ENCODE measurements at regions not wholly inside any gene's neighbourhood (a gene's known extent, or its start where the extent isn't known, plus 50 kb on each side); places are given as distances from the start of the nearest gene placed in this dataset.
"Not testable (repeated sequence)": the region's sequence is repeated elsewhere in the genome, so short reads cannot be mapped to it uniquely, and the experiment has no call there.

DNA sequence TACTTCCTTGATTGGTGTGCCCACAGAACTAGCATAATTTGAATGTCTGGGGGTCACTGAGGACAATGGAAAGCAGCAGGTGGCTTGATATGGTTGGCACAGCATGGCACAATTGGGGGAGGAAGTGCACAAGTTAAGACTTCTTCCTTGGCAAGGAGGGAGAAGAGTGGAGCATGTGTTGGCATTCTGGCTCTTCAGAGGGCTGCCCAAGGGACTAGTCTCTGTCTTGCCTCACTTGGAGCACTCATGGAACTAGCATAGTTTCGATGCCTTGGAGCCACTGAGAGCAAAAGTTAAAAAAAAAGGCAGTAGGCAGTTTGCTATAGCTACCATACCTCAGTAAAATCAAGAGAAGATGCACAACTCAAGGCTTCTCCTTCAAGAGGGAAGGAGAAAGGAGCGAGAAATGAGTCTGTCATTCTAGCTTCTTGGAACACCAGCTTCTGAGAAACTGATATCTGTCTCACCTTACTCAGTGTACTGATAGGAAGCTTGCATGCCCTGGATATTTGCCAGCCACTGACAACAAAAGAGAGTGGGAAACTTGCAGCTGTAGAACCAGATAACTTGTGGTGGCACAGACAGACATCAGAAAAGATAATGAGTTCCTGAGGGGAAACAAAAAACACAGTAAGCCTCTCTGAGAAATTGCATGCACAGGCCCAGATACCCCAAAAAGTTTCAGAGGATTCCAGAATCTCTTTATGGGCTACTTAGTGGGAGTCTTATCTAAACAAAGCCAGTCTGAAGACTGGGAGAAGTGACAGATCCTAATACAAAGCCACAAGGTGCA is 207.5 kb upstream of the SAMSN1 start:
- no peak for DNase-seq

- DNase-seq: no peak
Observed at GRCh38 chr21:14753069-14753465, 207.0 kb upstream of the SAMSN1 start.

DNA sequence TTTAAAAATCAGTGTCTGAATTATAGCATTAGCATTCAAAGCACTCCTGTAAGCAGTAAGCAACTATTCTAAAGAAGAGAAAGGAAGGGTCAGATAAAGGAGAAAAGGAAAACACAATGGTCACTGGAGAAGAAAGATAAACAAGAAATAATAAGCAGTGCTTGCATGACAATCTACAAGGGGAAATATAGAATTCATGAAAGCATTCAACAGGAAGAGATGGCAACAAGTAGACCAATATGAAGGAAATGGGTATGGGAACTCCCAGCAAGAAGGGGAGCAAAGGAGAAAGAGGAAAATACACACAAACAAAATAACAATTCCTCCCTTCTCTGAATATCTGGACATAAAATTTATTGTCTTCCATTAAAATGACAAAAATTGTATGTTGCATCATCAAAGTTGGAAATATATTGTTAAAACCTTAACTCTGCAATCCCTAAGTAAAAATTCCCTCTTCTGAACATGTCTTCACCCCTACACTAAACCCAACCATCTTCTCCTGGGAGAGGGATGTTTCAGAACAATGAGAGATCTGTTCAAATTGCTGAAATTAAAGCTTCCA is 206.3 kb upstream of the SAMSN1 start:
- no peak for DNase-seq

DNA sequence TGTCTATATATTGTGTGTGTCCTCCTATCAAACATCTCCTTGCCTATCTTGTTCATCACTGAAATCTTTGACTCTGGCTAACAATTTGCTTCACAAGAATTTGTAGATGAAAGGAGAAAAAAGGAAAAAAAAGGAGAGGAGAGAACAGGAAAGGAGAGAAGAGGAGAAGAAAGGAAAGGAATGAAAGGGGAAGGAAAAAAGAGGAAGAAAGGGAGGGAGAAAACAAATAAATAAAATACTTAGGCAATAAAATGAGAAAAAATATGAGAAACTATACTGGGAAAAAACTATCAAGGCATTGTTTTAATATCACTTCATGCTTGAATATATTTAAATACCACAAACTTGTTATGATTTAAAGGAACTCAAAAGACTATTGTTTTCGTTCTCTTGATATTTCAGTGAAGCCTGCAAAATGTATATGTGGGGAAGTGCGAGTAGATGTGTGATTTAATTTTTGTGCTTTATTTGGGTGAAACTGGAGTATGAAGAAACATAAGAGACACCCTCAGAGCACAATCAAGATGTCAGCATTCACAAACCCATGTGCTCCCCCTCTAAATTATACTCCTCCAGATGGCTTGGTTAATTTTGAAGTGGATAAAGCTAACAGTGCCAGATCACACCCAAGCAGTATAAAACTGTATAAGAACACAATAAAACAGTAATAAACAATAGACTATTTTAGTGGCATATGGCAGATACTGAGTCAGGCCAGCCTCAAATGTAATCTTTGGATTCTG is 205.7 kb upstream of the SAMSN1 start:
- DNase-seq: no peak

GRCh38 chr21:14751011-14751410 is 204.9 kb upstream of the SAMSN1 start:
- no peak for DNase-seq

DNA sequence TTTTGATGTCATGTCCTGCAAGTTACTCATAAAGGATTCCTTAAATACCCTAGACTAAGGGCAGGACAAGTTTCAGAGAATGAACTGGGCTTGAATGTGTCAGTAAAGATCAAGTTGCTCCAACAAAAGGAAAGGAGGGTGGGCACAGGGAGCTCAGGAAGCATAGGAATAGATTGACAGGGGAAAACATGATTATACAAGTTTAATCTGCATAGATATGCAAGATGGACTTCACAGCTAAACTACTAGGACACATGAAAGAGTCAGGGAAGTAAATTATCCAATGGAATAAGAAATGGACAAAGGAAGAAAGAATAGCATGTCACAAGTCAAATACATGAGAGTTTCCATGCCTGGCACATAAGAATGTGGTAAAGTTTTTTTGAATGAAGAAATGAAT is 203.9 kb upstream of the SAMSN1 start:
- DNase-seq: no peak

GRCh38 chr21:14748662-14749061 is 202.5 kb upstream of the SAMSN1 start:
- no peak for DNase-seq

- no peak for DNase-seq
Observed at GRCh38 chr21:14744368-14744767, 198.3 kb upstream of the SAMSN1 start.

DNA sequence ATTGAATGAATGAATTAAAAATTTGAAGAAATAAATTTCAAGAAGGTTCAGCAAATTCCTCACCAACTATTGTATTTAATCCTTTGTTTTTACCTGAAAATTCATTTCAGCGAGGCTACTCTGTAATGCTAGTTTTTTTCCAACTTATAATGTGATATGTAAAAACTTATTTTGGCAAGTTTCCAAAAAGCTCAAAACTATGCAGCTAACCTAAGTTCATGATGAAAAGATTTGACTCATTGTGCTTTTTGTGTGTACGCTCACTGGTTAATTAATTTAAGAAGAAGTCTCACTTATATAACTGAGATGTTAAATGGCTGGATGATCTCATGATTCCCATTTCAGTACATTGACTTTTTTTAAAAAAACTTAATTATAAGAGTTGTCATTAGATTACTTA is 196.0 kb upstream of the SAMSN1 start:
- DNase-seq: no peak

DNA sequence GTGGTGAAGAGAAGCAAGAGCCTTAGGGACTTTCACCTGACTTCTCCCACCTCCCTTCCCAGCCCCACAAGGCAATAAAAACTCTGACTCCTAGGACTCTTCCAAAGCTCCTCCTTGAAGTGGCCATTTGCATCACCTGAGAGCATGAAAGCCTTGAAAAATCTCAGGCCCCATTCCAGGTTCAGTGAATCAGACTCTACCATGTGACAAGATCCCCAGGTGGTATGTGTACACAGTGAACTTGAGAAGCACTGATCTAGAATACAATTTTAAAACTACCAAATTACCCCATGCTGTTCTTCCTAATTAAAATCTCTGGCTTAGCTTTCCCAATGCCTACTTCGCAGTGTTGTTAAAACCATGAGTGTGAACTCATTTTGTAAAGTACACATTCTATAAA is 195.1 kb upstream of the SAMSN1 start:
- DNase-seq: no peak

GRCh38 chr21:14740692-14741091 is 194.6 kb upstream of the SAMSN1 start:
- no peak for DNase-seq

DNA sequence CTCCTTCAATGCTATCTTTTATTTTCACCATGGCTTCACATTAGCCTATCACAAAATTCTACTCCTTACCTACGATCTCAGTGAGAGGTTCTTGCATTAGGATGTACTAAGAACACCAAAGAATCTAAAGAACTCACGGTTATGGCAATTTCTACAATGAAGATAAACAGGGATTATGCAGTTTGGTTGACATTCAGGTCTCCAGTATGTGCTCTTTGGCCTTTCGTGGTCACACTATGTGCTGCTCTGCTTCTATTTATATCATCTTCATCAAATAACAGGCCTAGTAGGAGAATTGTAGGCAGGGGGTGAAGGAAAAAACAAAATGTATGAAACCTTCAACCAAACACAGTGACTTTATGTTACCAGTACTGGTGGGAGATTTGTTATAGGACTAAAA is 194.0 kb upstream of the SAMSN1 start:
- DNase-seq: no peak

- no peak for DNase-seq
Observed at GRCh38 chr21:14739590-14739989, 193.5 kb upstream of the SAMSN1 start.

- DNase-seq: not testable (repeated sequence)
Observed at GRCh38 chr21:14738576-14738975, 192.5 kb upstream of the SAMSN1 start.

- DNase-seq: peak in 1 of 2 experiments; percentile 46
Observed at GRCh38 chr21:14737922-14738321, 191.8 kb upstream of the SAMSN1 start.

GRCh38 chr21:14737284-14737691 is 191.2 kb upstream of the SAMSN1 start:
- DNase-seq: no peak

GRCh38 chr21:14736672-14737071 is 190.6 kb upstream of the SAMSN1 start:
- no peak for DNase-seq

DNA sequence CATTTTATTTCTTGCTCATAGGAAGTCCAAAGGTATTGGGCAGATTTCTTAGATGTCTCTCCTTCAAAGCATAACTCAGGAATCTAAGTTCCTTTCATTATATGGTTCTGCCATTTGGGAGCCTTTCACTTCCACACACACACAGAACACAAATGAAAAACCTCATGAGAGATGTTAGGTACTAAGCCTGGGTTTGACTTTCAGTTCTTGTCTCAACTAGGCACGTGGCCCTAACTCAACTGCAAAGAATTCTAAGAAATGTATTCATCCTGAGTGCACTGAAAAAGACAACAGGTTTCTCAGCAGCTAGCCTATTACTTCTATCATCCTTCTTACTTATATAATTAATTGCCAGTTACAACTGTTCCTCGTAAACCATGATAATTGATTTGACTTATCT is 190.0 kb upstream of the SAMSN1 start:
- DNase-seq: no peak

DNA sequence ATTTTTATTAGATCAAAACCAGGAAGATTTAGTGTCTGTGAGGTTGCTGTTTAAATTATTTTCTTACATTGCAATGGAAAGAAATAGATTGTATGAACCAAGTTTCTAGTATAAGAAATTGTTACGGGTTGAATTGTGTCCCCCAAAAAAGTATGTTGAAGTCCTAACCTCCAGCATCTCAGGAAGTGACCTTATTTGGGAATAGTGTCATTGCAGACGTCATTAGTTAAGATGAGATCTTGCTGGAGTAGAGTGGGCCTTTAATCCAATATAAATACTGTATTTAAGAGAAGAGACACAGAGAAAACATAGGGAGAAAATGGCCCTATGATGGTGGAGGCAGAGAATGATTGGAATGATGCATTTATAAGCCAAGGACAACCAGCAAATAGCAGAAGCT is 188.7 kb upstream of the SAMSN1 start:
- DNase-seq: no peak

- DNase-seq: no peak
Observed at GRCh38 chr21:14734191-14734590, 188.1 kb upstream of the SAMSN1 start.

DNA sequence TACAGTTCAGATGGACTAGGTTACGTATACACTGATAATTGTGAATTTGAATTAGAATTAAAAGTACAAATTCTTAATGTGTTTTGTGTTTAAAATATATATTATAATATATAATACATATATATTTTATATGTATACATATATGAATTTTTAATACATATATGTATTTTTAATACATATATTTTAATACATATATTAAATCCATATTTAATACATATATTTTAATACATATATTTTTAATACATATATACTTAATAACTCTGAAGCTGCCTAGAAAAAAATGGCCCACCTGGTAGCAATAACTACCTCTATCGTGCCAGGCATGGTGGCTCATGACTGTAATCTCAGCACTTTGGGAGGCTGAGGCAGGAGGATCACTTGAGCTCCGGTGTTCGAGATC is 179.1 kb upstream of the SAMSN1 start:
- no peak for DNase-seq

GRCh38 chr21:14722841-14723483 is 176.8 kb upstream of the SAMSN1 start:
- no peak for DNase-seq

- no peak for DNase-seq
Observed at GRCh38 chr21:14720237-14720636, 174.1 kb upstream of the SAMSN1 start.

- no peak for DNase-seq
Observed at GRCh38 chr21:14718951-14719350, 172.8 kb upstream of the SAMSN1 start.
